ES-I3 (cell line): ENCODE measurements at regions not wholly inside any gene's neighbourhood (a gene's known extent, or its start where the extent isn't known, plus 50 kb on each side); places are given as distances from the start of the nearest gene placed in this dataset.
"Not testable (repeated sequence)": the region's sequence is repeated elsewhere in the genome, so short reads cannot be mapped to it uniquely, and the experiment has no call there.

Experiments used
- H3K36me3 ChIP-seq: 2 replicates; pipeline ENCODE4 v1.6.1; 2013; ENCODE audit warnings: mild to moderate bottlenecking, low read length, control low read depth, moderate library complexity; ENCODE audit not compliant: insufficient read depth
- H3K4me1 ChIP-seq: 2 replicates; pipeline ENCODE4 v1.6.1; 2013; ENCODE audit warnings: mild to moderate bottlenecking, control low read depth, low read length; ENCODE audit not compliant: insufficient read depth
- H3K9ac ChIP-seq: 2 replicates; pipeline ENCODE4 v1.6.1; 2013; ENCODE audit warnings: low read depth, mild to moderate bottlenecking, low read length, moderate library complexity
- H3K9me3 ChIP-seq: 2 replicates; pipeline ENCODE4 v1.6.1; 2013; ENCODE audit warnings: mild to moderate bottlenecking, low read length, moderate library complexity; ENCODE audit not compliant: control insufficient read depth, insufficient read depth

DNA sequence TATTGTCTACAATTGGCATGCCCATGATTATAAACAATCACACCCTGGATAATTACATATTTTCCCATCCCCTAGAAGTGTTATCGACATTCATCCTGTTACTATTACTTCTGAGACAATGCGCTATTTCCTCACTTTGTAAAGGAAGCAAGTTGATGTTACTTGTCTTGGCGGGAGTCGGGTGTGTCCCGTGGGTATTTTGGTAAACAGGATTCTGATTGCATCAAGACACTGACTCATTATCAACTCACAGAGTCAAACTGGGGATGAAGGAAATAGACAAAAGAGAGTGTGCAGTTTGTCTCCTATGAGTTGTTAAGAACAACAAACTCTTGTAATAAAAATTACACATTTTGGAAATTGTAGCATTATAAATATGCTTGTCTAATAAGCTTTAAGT is 142.7 kb downstream of the GALR1 start:
- H3K9me3 ChIP-seq: peaks cover 4% of the 10 kb centered on the region; the same call in 1 of the 2 replicates
- H3K9ac ChIP-seq: no peak overlapping the region
- H3K4me1 ChIP-seq: no peaks in the 10 kb centered on the region
- H3K36me3 ChIP-seq: no peaks in the 10 kb centered on the region

GRCh38 chr18:77393519-77393918 is 143.9 kb downstream of the GALR1 start:
- Histone ChIP-seq H3K9me3 (peaks cover 4% of the 10 kb centered on the region; the same call in 1 of the 2 replicates), H3K4me1 (no peaks in the 10 kb centered on the region), H3K36me3 (no peaks in the 10 kb centered on the region), H3K9ac (no peak overlapping the region)

DNA sequence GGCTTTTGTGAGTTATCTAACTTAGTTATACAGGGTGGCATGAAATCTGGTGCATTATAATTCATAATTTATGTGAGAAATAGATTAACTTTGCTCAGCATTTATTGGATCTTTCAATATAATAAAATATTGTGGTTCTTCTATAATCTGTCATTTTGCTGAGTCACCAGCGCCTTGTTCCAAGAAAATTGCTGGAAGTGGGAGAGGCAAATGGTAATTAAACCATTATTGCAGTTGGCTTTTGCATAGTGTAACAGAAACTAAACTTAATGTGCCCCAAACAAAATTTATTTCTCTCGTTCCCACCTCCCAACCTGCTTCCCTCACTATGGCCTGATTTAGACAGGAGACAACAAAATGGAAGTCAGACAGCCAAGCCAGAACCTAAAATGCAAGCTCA is 146.3 kb downstream of the GALR1 start:
- H3K9me3 ChIP-seq: peaks cover 4% of the 10 kb centered on the region; the same call in 1 of the 2 replicates
- H3K36me3 ChIP-seq: no peaks in the 10 kb centered on the region
- H3K4me1 ChIP-seq: no peaks in the 10 kb centered on the region
- no peak overlapping the region for H3K9ac ChIP-seq

DNA sequence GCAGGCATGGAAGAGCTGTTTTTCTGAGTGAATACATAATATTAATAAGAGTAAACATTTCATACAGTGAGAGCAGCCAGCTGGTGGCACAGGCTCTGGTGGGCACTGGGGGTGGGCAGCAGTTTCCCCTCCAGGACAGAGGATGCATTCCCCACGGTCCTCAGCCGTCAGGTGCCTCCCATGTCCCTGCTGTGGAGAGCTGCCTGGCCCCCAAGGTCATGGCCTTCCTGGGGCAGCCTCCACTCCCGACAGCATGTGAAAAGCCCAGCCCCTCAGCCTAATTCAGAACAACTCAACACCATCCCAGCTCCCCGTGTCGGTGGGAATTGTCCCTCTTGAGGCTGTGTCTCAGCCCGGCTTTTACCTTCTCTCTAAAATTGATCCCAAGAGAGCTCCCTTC is 147.4 kb downstream of the GALR1 start:
- Histone ChIP-seq H3K36me3 (no peaks in the 10 kb centered on the region), H3K4me1 (no peaks in the 10 kb centered on the region), H3K9me3 (peaks cover 4% of the 10 kb centered on the region; the same call in 1 of the 2 replicates), H3K9ac (no peak overlapping the region)

- Histone ChIP-seq H3K36me3 (no peaks in the 10 kb centered on the region), H3K9ac (no peak overlapping the region), H3K9me3 (peaks cover 2% of the 10 kb centered on the region; the same call in 1 of the 2 replicates), H3K4me1 (no peaks in the 10 kb centered on the region)
Measured at GRCh38 chr18:77397617-77398016, 148.0 kb downstream of the GALR1 start.

- no peaks in the 10 kb centered on the region for H3K9me3 ChIP-seq
- no peaks in the 10 kb centered on the region for H3K36me3 ChIP-seq
- no peaks in the 10 kb centered on the region for H3K4me1 ChIP-seq
- H3K9ac ChIP-seq: no peak overlapping the region
Measured at GRCh38 chr18:77400561-77400960, 150.9 kb downstream of the GALR1 start.

- no peaks in the 10 kb centered on the region for H3K4me1 ChIP-seq
- no peaks in the 10 kb centered on the region for H3K36me3 ChIP-seq
- no peak overlapping the region for H3K9ac ChIP-seq
- no peaks in the 10 kb centered on the region for H3K9me3 ChIP-seq
Measured at GRCh38 chr18:77401173-77401572, 151.5 kb downstream of the GALR1 start.

DNA sequence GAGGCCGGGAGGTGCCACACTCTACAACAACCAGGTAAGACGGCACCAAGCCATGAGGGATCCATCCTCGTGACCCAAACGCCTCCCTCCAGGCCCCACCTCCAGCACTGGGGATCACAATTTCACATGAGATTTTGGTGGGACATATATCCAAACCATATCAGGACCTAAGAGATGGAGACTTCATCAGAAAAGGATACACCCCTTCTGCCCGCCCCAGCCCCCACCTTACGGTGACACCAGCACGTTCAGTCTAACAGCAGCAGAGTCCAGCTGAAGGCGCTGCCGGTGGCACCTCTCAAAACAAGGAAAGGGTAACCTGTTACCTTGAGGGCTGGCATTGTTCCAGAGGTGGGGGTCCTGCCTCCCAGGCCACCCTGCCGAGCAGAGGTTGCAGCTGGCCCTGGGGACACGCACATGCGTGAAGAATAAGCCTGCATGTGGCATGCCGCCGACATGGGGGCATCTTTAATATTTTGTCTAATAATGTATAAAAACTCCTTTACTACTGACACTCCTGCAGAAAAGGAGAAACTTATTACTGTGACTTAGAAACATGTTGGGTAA is 154.4 kb downstream of the GALR1 start:
- Histone ChIP-seq H3K9me3 (no peaks in the 10 kb centered on the region), H3K4me1 (no peaks in the 10 kb centered on the region), H3K36me3 (no peaks in the 10 kb centered on the region), H3K9ac (no peak overlapping the region)

DNA sequence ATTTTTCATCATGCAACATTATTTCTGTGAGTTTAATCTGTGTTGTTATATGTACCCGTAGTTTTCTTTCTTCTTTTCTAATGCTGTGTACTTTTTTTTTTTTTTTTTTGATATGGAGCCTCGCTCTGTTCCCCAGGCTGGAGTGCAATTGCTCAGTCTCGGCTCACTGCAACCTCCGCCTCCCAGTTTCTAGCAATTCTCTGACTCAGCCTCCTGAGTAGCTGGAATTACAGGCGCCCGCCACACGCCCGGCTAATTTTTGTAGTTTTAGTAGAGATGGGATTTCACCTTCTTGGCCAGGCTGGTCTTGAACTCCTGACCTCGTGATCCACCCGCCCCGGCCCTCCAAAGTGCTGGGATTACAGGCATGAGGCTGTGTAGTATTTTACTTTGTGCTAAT is 155.4 kb downstream of the GALR1 start:
- Histone ChIP-seq H3K36me3 (no peaks in the 10 kb centered on the region), H3K4me1 (no peaks in the 10 kb centered on the region), H3K9me3 (no peaks in the 10 kb centered on the region), H3K9ac (no peak overlapping the region)

GRCh38 chr18:77407733-77408132 is 158.1 kb downstream of the GALR1 start:
- H3K36me3 ChIP-seq: no peaks in the 10 kb centered on the region
- H3K9ac ChIP-seq: no peak overlapping the region

DNA sequence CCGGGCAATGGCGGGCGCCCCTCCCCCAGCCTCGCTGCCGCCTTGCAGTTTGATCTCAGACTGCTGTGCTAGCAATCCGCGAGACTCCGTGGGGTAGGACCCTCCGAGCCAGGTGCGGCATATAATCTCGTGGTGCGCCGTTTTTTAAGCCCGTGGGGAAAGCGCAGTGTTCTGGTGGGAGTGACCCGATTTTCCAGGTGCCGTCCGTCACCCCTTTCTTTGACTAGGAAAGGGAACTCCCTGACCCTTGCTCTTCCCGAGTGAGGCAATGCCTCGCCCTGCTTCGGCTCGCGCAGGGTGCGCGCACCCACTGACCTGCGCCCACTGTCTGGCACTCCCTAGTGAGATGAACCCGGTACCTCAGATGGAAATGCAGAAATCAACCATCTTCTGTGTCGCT is 171.9 kb downstream of the GALR1 start:
- H3K9ac ChIP-seq: peak overlapping the region; percentile 67
- not testable (repeated sequence) for H3K4me1 ChIP-seq, H3K36me3 ChIP-seq, H3K9me3 ChIP-seq

More at GRCh38 chr18:77407733-77408132, 158.1 kb downstream of the GALR1 start:
- Histone ChIP-seq H3K4me1 (no peaks in the 10 kb centered on the region), H3K9me3 (no peaks in the 10 kb centered on the region)

- Histone ChIP-seq H3K9me3 (no peaks in the 10 kb centered on the region), H3K36me3 (no peaks in the 10 kb centered on the region), H3K9ac (no peak overlapping the region), H3K4me1 (0 out of 2 replicates have a peak, but pooled peaks cover 2% of the 10 kb centered on the region)
Measured at GRCh38 chr18:77422974-77423867, 173.6 kb downstream of the GALR1 start.

GRCh38 chr18:77433076-77433475 is 183.4 kb downstream of the GALR1 start:
- Histone ChIP-seq H3K4me1 (no peaks in the 10 kb centered on the region), H3K9ac (no peak overlapping the region)

GRCh38 chr18:77439888-77440287 is 190.2 kb downstream of the GALR1 start:
- Histone ChIP-seq H3K9ac (no peak overlapping the region), H3K4me1 (no peaks in the 10 kb centered on the region), H3K9me3 (no peaks in the 10 kb centered on the region), H3K36me3 (no peaks in the 10 kb centered on the region)

More at GRCh38 chr18:77433076-77433475, 183.4 kb downstream of the GALR1 start:
- Histone ChIP-seq H3K9me3 (no peaks in the 10 kb centered on the region), H3K36me3 (no peaks in the 10 kb centered on the region)

GRCh38 chr18:77442393-77442792 is 192.7 kb downstream of the GALR1 start:
- Histone ChIP-seq H3K4me1 (no peaks in the 10 kb centered on the region), H3K36me3 (no peaks in the 10 kb centered on the region), H3K9me3 (no peaks in the 10 kb centered on the region), H3K9ac (no peak overlapping the region)
